ENCODE measurements at regions not wholly inside any gene's neighbourhood (a gene's known extent, or its start where the extent isn't known, plus 50 kb on each side); places are given as distances from the start of the nearest gene placed in this dataset.

- DNase-seq (ENCODE audit: extremely low spot score): no peak
- ChIA-PET CTCF (no interaction called here), POLR2A (interaction anchor here (0.9 kb wide), 1 partner anchor 31 kb away, joined by 3 read pairs; no protein-coding TSS in a partner anchor)
- TF ChIP-seq NFRKB (IDR thresholded peaks at IDR 0.05) (no peak), FOXA1 (IDR thresholded peaks at IDR 0.05) (no peak), L3MBTL2 (conservative IDR thresholded peaks at IDR 0.05) (no peak), ARNT (IDR thresholded peaks at IDR 0.05) (no peak), CTBP1 (IDR thresholded peaks at IDR 0.05; ENCODE audit: borderline replicate concordance) (no peak), ELF4 (IDR thresholded peaks at IDR 0.05) (no peak), HDGF (IDR thresholded peaks at IDR 0.05; ENCODE audit: borderline replicate concordance) (no peak), TARDBP (IDR thresholded peaks at IDR 0.05) (no peak), SUZ12 (IDR thresholded peaks at IDR 0.05) (no peak), SP1 (IDR thresholded peaks at IDR 0.05) (no peak), LEF1 (IDR thresholded peaks at IDR 0.05; ENCODE audit: borderline replicate concordance) (no peak), ZNF384 (IDR thresholded peaks at IDR 0.05) (no peak), FOXK2 (IDR thresholded peaks at IDR 0.05) (no peak), PKNOX1 (IDR thresholded peaks at IDR 0.05) (no peak), FOXM1 (IDR thresholded peaks at IDR 0.05; ENCODE audit: borderline replicate concordance) (no peak), BHLHE40 (IDR thresholded peaks at IDR 0.05; ENCODE audit: borderline replicate concordance) (no peak)
Observed at GRCh38 chr5:58284886-58285285, 175.0 kb downstream of the PLK2 start.

GRCh38 chr5:58281189-58281588 is 178.7 kb downstream of the PLK2 start:
- DNase-seq (ENCODE audit: extremely low spot score): no peak
- POLR2A ChIA-PET: no interaction called here
- no peak for TF ChIP-seq LEF1 (IDR thresholded peaks at IDR 0.05; ENCODE audit: borderline replicate concordance)
- no peak for TF ChIP-seq ZNF384 (IDR thresholded peaks at IDR 0.05)
- no peak for TF ChIP-seq BHLHE40 (IDR thresholded peaks at IDR 0.05; ENCODE audit: borderline replicate concordance)
- no peak for TF ChIP-seq FOXK2 (IDR thresholded peaks at IDR 0.05)
- no peak for TF ChIP-seq L3MBTL2 (conservative IDR thresholded peaks at IDR 0.05)
- TF ChIP-seq FOXM1 (IDR thresholded peaks at IDR 0.05; ENCODE audit: borderline replicate concordance): no peak
- TF ChIP-seq ARNT (IDR thresholded peaks at IDR 0.05): no peak
- TF ChIP-seq FOXA1 (IDR thresholded peaks at IDR 0.05): no peak
- no peak for TF ChIP-seq PKNOX1 (IDR thresholded peaks at IDR 0.05)
- no peak for TF ChIP-seq CTBP1 (IDR thresholded peaks at IDR 0.05; ENCODE audit: borderline replicate concordance)
- no peak for TF ChIP-seq NFRKB (IDR thresholded peaks at IDR 0.05)
- TF ChIP-seq TARDBP (IDR thresholded peaks at IDR 0.05): no peak
- TF ChIP-seq SUZ12 (IDR thresholded peaks at IDR 0.05): no peak
- no peak for TF ChIP-seq SP1 (IDR thresholded peaks at IDR 0.05)
- TF ChIP-seq ELF4 (IDR thresholded peaks at IDR 0.05): no peak
- TF ChIP-seq HDGF (IDR thresholded peaks at IDR 0.05; ENCODE audit: borderline replicate concordance): no peak
- CTCF ChIA-PET: no interaction called here

- ChIA-PET CTCF (no interaction called here), POLR2A (no interaction called here)
- DNase-seq (ENCODE audit: extremely low spot score): no peak
- TF ChIP-seq ARNT (IDR thresholded peaks at IDR 0.05): no peak
- TF ChIP-seq SUZ12 (IDR thresholded peaks at IDR 0.05): no peak
- TF ChIP-seq BHLHE40 (IDR thresholded peaks at IDR 0.05; ENCODE audit: borderline replicate concordance): no peak
- no peak for TF ChIP-seq CTBP1 (IDR thresholded peaks at IDR 0.05; ENCODE audit: borderline replicate concordance)
- TF ChIP-seq HDGF (IDR thresholded peaks at IDR 0.05; ENCODE audit: borderline replicate concordance): no peak
- no peak for TF ChIP-seq L3MBTL2 (conservative IDR thresholded peaks at IDR 0.05)
- TF ChIP-seq PKNOX1 (IDR thresholded peaks at IDR 0.05): no peak
Observed at GRCh38 chr5:58279259-58279658, 180.6 kb downstream of the PLK2 start.

- ChIA-PET CTCF (no interaction called here), POLR2A (no interaction called here)
- no peak for TF ChIP-seq FOXK2 (IDR thresholded peaks at IDR 0.05)
- TF ChIP-seq CTBP1 (IDR thresholded peaks at IDR 0.05; ENCODE audit: borderline replicate concordance): no peak
- DNase-seq (ENCODE audit: extremely low spot score): no peak
Observed at GRCh38 chr5:58276431-58276830, 183.5 kb downstream of the PLK2 start.

GRCh38 chr5:58275516-58275915 is 184.4 kb downstream of the PLK2 start:
- DNase-seq (ENCODE audit: extremely low spot score): no peak
- TF ChIP-seq CTBP1 (IDR thresholded peaks at IDR 0.05; ENCODE audit: borderline replicate concordance) (no peak), ZNF384 (IDR thresholded peaks at IDR 0.05) (no peak), HDGF (IDR thresholded peaks at IDR 0.05; ENCODE audit: borderline replicate concordance) (no peak), FOXA1 (IDR thresholded peaks at IDR 0.05) (no peak), NFRKB (IDR thresholded peaks at IDR 0.05) (no peak), SUZ12 (IDR thresholded peaks at IDR 0.05) (no peak), FOXM1 (IDR thresholded peaks at IDR 0.05; ENCODE audit: borderline replicate concordance) (no peak), TARDBP (IDR thresholded peaks at IDR 0.05) (no peak), SP1 (IDR thresholded peaks at IDR 0.05) (no peak), L3MBTL2 (conservative IDR thresholded peaks at IDR 0.05) (no peak), PKNOX1 (IDR thresholded peaks at IDR 0.05) (no peak)
- ChIA-PET POLR2A (no interaction called here), CTCF (no interaction called here)

GRCh38 chr5:58274191-58274590 is 185.7 kb downstream of the PLK2 start:
- ChIA-PET POLR2A (no interaction called here), CTCF (no interaction called here)
- no peak for DNase-seq (ENCODE audit: extremely low spot score)
- no peak for TF ChIP-seq LEF1 (IDR thresholded peaks at IDR 0.05; ENCODE audit: borderline replicate concordance)
- no peak for TF ChIP-seq L3MBTL2 (conservative IDR thresholded peaks at IDR 0.05)
- no peak for TF ChIP-seq SUZ12 (IDR thresholded peaks at IDR 0.05)
- no peak for TF ChIP-seq FOXK2 (IDR thresholded peaks at IDR 0.05)
- TF ChIP-seq TARDBP (IDR thresholded peaks at IDR 0.05): no peak
- TF ChIP-seq PKNOX1 (IDR thresholded peaks at IDR 0.05): no peak
- no peak for TF ChIP-seq NFRKB (IDR thresholded peaks at IDR 0.05)
- TF ChIP-seq BHLHE40 (IDR thresholded peaks at IDR 0.05; ENCODE audit: borderline replicate concordance): no peak
- TF ChIP-seq SP1 (IDR thresholded peaks at IDR 0.05): no peak
- TF ChIP-seq ZNF384 (IDR thresholded peaks at IDR 0.05): no peak
- no peak for TF ChIP-seq FOXA1 (IDR thresholded peaks at IDR 0.05)
